ENCODE measurements at regions not wholly inside any gene's neighbourhood (a gene's known extent, or its start where the extent isn't known, plus 50 kb on each side); places are given as distances from the start of the nearest gene placed in this dataset.
"Not testable (repeated sequence)": the region's sequence is repeated elsewhere in the genome, so short reads cannot be mapped to it uniquely, and the experiment has no call there.

DNA sequence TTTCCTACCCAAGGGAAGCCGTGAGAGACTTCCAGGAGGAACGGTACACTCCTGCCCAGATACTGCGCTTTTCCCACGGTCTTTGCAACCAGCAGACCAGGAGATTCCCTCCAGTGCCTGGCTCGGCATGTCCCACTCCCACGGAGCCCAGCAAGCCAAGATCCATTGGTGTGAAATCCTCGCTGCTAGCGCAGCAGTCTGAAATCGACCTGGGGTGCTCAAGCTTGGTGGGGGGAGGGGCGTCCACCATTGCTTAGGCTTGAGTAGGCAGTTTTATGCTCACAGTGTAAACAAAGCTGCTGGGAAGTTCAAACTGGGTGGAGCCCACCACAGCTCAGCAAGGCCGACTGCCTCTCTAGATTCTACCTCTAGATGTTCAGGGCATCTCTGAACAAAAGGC is 284.8 kb upstream of the FGF13 start:
- Histone ChIP-seq H3K4me3 (no peak overlapping the region), H3K36me3 (no peaks in the 10 kb centered on the region), H3K27me3 (no peaks in the 10 kb centered on the region), H3K4me1 (no peaks in the 10 kb centered on the region), H3K27ac (no peak overlapping the region), H3K9me3 (no peaks in the 10 kb centered on the region)
- no peak for TF ChIP-seq POLR2A (IDR thresholded peaks at IDR 0.05)
- TF ChIP-seq, protein P1, sequence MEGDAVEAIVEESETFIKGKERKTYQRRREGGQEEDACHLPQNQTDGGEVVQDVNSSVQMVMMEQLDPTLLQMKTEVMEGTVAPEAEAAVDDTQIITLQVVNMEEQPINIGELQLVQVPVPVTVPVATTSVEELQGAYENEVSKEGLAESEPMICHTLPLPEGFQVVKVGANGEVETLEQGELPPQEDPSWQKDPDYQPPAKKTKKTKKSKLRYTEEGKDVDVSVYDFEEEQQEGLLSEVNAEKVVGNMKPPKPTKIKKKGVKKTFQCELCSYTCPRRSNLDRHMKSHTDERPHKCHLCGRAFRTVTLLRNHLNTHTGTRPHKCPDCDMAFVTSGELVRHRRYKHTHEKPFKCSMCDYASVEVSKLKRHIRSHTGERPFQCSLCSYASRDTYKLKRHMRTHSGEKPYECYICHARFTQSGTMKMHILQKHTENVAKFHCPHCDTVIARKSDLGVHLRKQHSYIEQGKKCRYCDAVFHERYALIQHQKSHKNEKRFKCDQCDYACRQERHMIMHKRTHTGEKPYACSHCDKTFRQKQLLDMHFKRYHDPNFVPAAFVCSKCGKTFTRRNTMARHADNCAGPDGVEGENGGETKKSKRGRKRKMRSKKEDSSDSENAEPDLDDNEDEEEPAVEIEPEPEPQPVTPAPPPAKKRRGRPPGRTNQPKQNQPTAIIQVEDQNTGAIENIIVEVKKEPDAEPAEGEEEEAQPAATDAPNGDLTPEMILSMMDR (IDR thresholded peaks at IDR 0.05 in 4 of 5, conservative IDR thresholded peaks at IDR 0.05 in 1 of 5), result no peak
- ATAC-seq (no peak), DNase-seq (no peak)
- in situ Hi-C loops (cut with MboI; ENCODE audit: low sequenced_read_pairs in 4 of 4), result no loop called here
- intact Hi-C loops (cut with DNase I; ENCODE audit: low total_unique reads), result no loop called here

DNA sequence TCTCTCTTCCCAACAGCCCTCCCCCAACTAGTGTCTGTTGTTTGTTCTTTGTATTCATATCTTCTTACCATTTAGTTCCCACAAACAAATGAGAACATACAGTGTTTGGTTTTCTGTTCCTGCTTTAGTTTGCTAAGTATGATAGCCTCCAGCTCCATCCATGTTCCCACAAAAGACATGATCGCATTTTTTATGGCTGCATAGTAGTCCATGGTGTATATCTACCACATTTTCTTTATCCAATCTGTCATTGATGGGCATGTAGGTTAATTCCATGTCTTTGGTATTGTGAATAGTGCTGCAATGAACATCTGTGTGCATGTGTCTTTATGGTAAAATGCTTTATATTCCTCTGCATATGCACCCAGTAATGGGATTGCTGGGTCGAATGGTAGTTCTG is 283.9 kb upstream of the FGF13 start:
- in situ Hi-C loops (cut with MboI; ENCODE audit: low sequenced_read_pairs in 4 of 4) (no loop called here), intact Hi-C loops (cut with DNase I; ENCODE audit: low total_unique reads) (no loop called here)
- H3K36me3 ChIP-seq, result no peaks in the 10 kb centered on the region
- DNase-seq (no peak), ATAC-seq (no peak)
- no peak overlapping the region for H3K27ac ChIP-seq
- H3K4me3 ChIP-seq, result no peak overlapping the region
- H3K27me3 ChIP-seq, result no peaks in the 10 kb centered on the region
- no peaks in the 10 kb centered on the region for H3K9me3 ChIP-seq
- H3K4me1 ChIP-seq, result no peaks in the 10 kb centered on the region
- no peak for TF ChIP-seq POLR2A (IDR thresholded peaks at IDR 0.05)
- TF ChIP-seq, protein P1 (IDR thresholded peaks at IDR 0.05 in 4 of 5, conservative IDR thresholded peaks at IDR 0.05 in 1 of 5), result no peak

DNA sequence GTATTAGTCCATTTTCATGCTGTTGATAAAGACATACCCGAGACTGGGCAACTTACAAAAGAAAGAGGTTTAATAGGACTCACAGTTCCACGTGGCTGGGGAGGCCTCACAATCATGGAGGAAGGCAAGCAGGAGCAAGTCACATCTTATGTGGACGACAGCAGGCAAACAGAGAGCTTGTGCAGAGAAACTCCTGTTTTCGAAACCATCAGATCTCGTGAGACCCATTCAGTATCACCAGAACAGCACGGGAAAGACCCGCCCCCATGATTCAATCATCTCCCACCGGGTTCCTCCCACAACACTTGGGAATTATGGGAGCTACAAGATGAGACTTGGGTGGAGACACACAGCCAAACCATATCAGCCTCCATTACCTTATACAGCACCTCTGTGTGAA is 278.9 kb upstream of the FGF13 start:
- H3K36me3 ChIP-seq; intact Hi-C loops (cut with DNase I; ENCODE audit: low total_unique reads); H3K4me1 ChIP-seq; ATAC-seq; H3K4me3 ChIP-seq; H3K9me3 ChIP-seq; H3K27ac ChIP-seq; H3K27me3 ChIP-seq; DNase-seq; in situ Hi-C loops (cut with MboI; ENCODE audit: low sequenced_read_pairs in 4 of 4): not testable (repeated sequence)

DNA sequence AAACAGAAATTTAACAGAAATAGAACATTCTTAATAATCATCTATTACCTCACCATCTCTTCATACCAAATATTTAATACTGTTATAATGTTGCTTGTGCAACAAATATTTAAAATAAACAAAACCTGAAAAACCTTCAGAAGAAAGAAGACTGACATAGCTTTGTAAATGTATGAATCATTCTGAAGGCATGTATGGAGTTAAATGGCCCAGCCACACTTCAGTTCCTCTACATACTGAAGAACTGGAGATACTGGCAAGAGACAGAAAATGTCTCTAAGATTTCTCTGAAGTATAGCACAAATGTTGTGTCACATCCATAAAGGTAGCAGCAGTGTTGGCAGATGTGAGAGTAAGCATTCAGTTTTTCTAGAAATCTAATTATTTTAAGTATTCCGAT is 275.3 kb upstream of the FGF13 start:
- in situ Hi-C loops (cut with MboI; ENCODE audit: low sequenced_read_pairs in 4 of 4), result no loop called here
- DNase-seq (no peak), ATAC-seq (no peak)
- intact Hi-C loops (cut with DNase I; ENCODE audit: low total_unique reads), result no loop called here
- H3K9me3 ChIP-seq, result no peaks in the 10 kb centered on the region
- peaks cover 0 to 3% of the 10 kb centered on the region in 2 donors for H3K4me1 ChIP-seq
- TF ChIP-seq POLR2A (IDR thresholded peaks at IDR 0.05), result no peak
- TF ChIP-seq, protein P1 (IDR thresholded peaks at IDR 0.05 in 4 of 5, conservative IDR thresholded peaks at IDR 0.05 in 1 of 5), result no peak
- no peak overlapping the region for H3K4me3 ChIP-seq
- no peak overlapping the region for H3K27ac ChIP-seq
- no peaks in the 10 kb centered on the region for H3K27me3 ChIP-seq
- H3K36me3 ChIP-seq, result no peaks in the 10 kb centered on the region

DNA sequence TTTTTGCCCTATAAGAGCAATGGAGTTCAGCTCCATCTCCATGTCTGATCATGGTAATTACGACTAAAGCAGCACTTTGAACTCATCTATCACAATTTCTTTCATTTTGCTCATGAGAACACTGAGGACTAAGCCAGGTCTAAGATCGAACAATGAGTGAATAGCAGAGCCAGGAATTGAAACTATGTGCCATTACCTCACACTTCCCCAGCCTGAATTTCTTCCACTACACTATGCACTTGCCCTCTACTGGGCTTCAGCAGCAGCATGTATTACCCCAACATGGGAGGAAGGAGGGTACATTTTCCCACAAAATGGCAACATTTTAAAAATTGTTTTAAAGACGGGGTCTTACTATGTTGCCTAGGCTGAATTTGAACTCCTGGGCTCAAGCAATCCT is 274.7 kb upstream of the FGF13 start:
- in situ Hi-C loops (cut with MboI; ENCODE audit: low sequenced_read_pairs in 4 of 4) (no loop called here), intact Hi-C loops (cut with DNase I; ENCODE audit: low total_unique reads) (no loop called here)
- no peak for TF ChIP-seq POLR2A (IDR thresholded peaks at IDR 0.05)
- TF ChIP-seq, protein P1 (IDR thresholded peaks at IDR 0.05 in 4 of 5, conservative IDR thresholded peaks at IDR 0.05 in 1 of 5), result no peak
- H3K27ac ChIP-seq, result no peak overlapping the region
- no peak for DNase-seq
- no peaks in the 10 kb centered on the region for H3K27me3 ChIP-seq
- H3K36me3 ChIP-seq, result no peaks in the 10 kb centered on the region
- no peak for ATAC-seq
- no peak overlapping the region for H3K4me3 ChIP-seq
- H3K9me3 ChIP-seq, result no peaks in the 10 kb centered on the region
- peaks cover 0 to 3% of the 10 kb centered on the region in 2 donors for H3K4me1 ChIP-seq
